ENCODE measurements at regions not wholly inside any gene's neighbourhood (a gene's known extent, or its start where the extent isn't known, plus 50 kb on each side); places are given as distances from the start of the nearest gene placed in this dataset.

DNA sequence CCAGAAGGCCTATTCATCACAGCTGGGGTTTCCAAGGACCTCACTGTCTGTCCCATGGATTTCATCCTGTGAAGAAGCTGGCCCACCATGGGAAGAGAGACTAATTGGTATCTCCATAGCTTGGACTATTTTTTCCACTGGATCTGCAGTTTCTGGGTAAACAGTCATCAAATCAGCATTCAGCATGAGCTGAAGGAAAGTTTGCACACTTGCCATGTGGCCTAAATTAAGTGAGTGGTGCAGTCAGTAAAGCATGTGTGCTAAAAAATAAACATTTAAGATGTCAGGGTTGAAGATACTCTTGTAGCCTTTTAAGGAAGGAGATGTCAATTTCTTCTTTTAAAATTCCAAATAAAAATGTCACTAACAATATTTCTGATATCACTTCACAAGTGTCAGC, 381.1 kb upstream of the ZMIZ1 start:
- H3K36me3 ChIP-seq (ENCODE audit: control insufficient read depth in 2 of 2, extremely low read depth in 1 of 2, insufficient read depth in 1 of 2, low read length in 1 of 2) = no peaks in the 10 kb centered on the region
- Mint-ChIP-seq H3K27ac (no peak overlapping the region), H3K4me1 (no peaks in the 10 kb centered on the region), H3K4me3 (no peak overlapping the region), H3K27me3 (peaks cover 13 to 18% of the 10 kb centered on the region in 2 donors), H3K36me3 (no peaks in the 10 kb centered on the region), H3K9me3 (no peaks in the 10 kb centered on the region)
- no peak overlapping the region for H3K4me3 ChIP-seq (ENCODE audit: control insufficient read depth in 1 of 2, extremely low read depth in 1 of 2, low read length in 1 of 2)
- CTCF ChIA-PET = no interaction called here
- H3K27ac ChIP-seq (ENCODE audit: low read length) = no peak overlapping the region
- POLR2A ChIA-PET = no interaction called here
- ATAC-seq (replicated peaks in 1 of 4) (no peak), DNase-seq (no peak)
- H3K9me3 ChIP-seq = no peaks in the 10 kb centered on the region
- H3K27me3 ChIP-seq (replicated peaks in 1 of 2; ENCODE audit: control insufficient read depth in 2 of 2, extremely low read depth in 1 of 2, insufficient read depth in 2 of 2, low read length in 1 of 2) = peaks cover 0 to 19% of the 10 kb centered on the region in 2 experiments
- H3K4me1 ChIP-seq (ENCODE audit: control insufficient read depth in 1 of 2, extremely low read depth in 1 of 2, insufficient read depth in 2 of 2, low read length in 2 of 2) = no peaks in the 10 kb centered on the region

DNA sequence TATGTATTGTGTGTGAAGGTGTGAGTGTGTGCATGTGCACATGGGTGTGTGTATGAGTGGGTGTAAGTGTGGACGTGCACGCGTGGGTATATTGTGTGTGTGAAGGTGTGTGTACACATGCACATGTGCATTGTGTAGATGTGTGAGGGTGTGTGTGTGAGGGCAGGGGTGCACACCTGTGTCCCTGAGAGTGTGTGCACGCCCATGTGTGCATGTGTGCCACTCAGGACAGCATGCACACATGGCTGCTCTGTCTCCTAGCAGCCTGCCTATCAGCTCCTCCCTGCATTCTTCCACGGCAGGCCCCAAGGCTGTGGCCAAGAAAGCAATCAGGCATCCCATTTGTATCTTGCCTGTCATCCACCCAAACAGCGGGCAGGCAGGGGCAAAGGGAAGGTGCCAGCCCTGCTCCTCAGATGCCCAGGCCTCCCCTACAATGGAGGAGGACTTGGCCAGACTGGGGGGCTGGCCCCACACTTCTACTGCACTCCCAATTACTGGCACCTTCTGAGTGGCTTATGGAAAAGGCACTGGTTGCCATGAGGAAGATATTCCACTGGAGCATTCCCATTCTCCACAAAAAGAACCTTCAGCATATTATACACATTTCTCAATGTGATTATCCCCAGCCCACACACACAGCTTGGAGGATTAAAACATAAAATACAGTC, 380.4 kb upstream of the ZMIZ1 start:
- Histone ChIP-seq H3K4me3 (ENCODE audit: control insufficient read depth in 1 of 2, extremely low read depth in 1 of 2, low read length in 1 of 2) (no peak overlapping the region), H3K36me3 (ENCODE audit: control insufficient read depth in 2 of 2, extremely low read depth in 1 of 2, insufficient read depth in 1 of 2, low read length in 1 of 2) (no peaks in the 10 kb centered on the region), H3K27me3 (replicated peaks in 1 of 2; ENCODE audit: control insufficient read depth in 2 of 2, extremely low read depth in 1 of 2, insufficient read depth in 2 of 2, low read length in 1 of 2) (peaks cover 0 to 15% of the 10 kb centered on the region in 2 experiments), H3K4me1 (ENCODE audit: control insufficient read depth in 1 of 2, extremely low read depth in 1 of 2, insufficient read depth in 2 of 2, low read length in 2 of 2) (no peaks in the 10 kb centered on the region), H3K9me3 (no peaks in the 10 kb centered on the region), H3K27ac (ENCODE audit: low read length) (no peak overlapping the region)
- peaks cover 13 to 16% of the 10 kb centered on the region in 2 donors for H3K27me3 Mint-ChIP-seq
- DNase-seq (no peak), ATAC-seq (replicated peaks in 1 of 4) (no peak)
- WGBS (ENCODE audit: insufficient coverage) = 70% methylated on average over 5 of the region's 6 CpGs
- ChIA-PET CTCF (no interaction called here), POLR2A (no interaction called here)
- no peaks in the 10 kb centered on the region for H3K36me3 Mint-ChIP-seq
- H3K27ac Mint-ChIP-seq = no peak overlapping the region
- H3K4me3 Mint-ChIP-seq = no peak overlapping the region
- H3K4me1 Mint-ChIP-seq = no peaks in the 10 kb centered on the region
- no peaks in the 10 kb centered on the region for H3K9me3 Mint-ChIP-seq

DNA sequence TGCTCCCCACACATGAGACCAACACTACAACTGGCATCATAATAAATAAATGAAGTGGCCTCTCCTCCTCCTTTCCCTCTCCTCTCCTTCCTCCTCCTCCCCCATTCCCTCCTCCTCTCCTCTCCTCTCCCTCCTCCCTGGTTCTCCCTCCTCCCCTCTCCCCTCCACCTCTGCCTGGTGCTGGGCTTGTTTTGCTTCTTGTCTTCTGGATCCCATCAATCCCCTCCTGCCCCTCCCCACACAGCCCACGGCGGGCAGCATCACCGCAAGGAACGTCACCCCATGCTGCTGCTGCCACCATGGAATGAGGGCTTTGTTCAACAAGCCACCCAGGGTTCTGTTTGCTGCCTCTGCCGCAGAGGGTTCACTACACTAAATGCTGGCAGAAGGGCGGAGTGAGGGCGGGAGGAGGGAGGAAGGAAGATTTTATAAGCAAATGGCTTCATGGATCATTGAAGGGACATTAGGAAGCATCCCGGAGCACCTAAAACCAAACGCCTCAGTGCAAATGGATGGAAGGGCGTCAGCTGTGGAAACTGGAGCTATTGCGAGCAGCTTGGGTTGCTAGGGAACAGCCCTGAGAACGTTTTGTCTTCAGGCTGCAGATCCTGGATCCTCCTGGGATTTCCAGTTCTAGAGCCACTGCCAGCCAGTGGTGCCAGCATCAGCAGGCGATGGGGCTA, 379.7 kb upstream of the ZMIZ1 start:
- Mint-ChIP-seq H3K9me3 (no peaks in the 10 kb centered on the region), H3K27ac (no peak overlapping the region), H3K4me1 (no peaks in the 10 kb centered on the region), H3K27me3 (peaks cover 10 to 15% of the 10 kb centered on the region in 2 donors), H3K4me3 (no peak overlapping the region), H3K36me3 (no peaks in the 10 kb centered on the region)
- WGBS (ENCODE audit: insufficient coverage) = 79% methylated on average over 12 of the region's 13 CpGs
- CTCF ChIA-PET = interaction anchor here in 1 of 2 donors (0.6 kb wide), 1 partner anchor 1971 kb away, joined by 3 read pairs; no protein-coding TSS in a partner anchor
- Histone ChIP-seq H3K4me1 (ENCODE audit: control insufficient read depth in 1 of 2, extremely low read depth in 1 of 2, insufficient read depth in 2 of 2, low read length in 2 of 2) (no peaks in the 10 kb centered on the region), H3K36me3 (ENCODE audit: control insufficient read depth in 2 of 2, extremely low read depth in 1 of 2, insufficient read depth in 1 of 2, low read length in 1 of 2) (no peaks in the 10 kb centered on the region), H3K27ac (ENCODE audit: low read length) (no peak overlapping the region), H3K9me3 (no peaks in the 10 kb centered on the region), H3K27me3 (replicated peaks in 1 of 2; ENCODE audit: control insufficient read depth in 2 of 2, extremely low read depth in 1 of 2, insufficient read depth in 2 of 2, low read length in 1 of 2) (peaks cover 0 to 9% of the 10 kb centered on the region in 2 experiments), H3K4me3 (ENCODE audit: control insufficient read depth in 1 of 2, extremely low read depth in 1 of 2, low read length in 1 of 2) (no peak overlapping the region)
- no peak for DNase-seq
- no peak for ATAC-seq (replicated peaks in 1 of 4)
- POLR2A ChIA-PET = no interaction called here

DNA sequence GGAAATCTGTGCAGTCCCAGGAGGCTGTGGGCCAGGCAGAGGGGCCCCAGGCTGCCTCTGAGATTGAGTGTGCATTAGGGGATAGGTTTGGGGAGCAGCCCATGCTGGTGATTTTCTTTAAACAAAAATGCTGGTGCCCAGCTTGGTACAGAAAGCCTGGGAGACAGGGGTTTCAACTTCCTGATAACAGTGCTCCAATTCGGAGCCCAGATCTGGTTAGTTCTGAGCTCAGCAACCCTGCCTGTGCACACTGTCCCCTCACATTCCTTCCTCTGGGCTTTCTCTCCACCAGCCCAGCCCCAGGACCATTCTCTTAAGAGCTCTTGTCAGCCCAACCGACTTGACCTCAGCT, 379.2 kb upstream of the ZMIZ1 start:
- Histone ChIP-seq H3K9me3 (no peaks in the 10 kb centered on the region), H3K27ac (ENCODE audit: low read length) (no peak overlapping the region), H3K36me3 (ENCODE audit: control insufficient read depth in 2 of 2, extremely low read depth in 1 of 2, insufficient read depth in 1 of 2, low read length in 1 of 2) (no peaks in the 10 kb centered on the region), H3K27me3 (replicated peaks in 1 of 2; ENCODE audit: control insufficient read depth in 2 of 2, extremely low read depth in 1 of 2, insufficient read depth in 2 of 2, low read length in 1 of 2) (peaks cover 0 to 9% of the 10 kb centered on the region in 2 experiments), H3K4me1 (ENCODE audit: control insufficient read depth in 1 of 2, extremely low read depth in 1 of 2, insufficient read depth in 2 of 2, low read length in 2 of 2) (no peaks in the 10 kb centered on the region), H3K4me3 (ENCODE audit: control insufficient read depth in 1 of 2, extremely low read depth in 1 of 2, low read length in 1 of 2) (no peak overlapping the region)
- ATAC-seq (replicated peaks in 1 of 4) (no peak), DNase-seq (no peak)
- no peaks in the 10 kb centered on the region for H3K9me3 Mint-ChIP-seq
- ChIA-PET CTCF (interaction anchor here in 1 of 2 donors (0.6 kb wide), 1 partner anchor 1971 kb away, joined by 3 read pairs; no protein-coding TSS in a partner anchor), POLR2A (no interaction called here)
- H3K27me3 Mint-ChIP-seq = peaks cover 9 to 13% of the 10 kb centered on the region in 2 donors
- H3K36me3 Mint-ChIP-seq = no peaks in the 10 kb centered on the region
- no peak overlapping the region for H3K4me3 Mint-ChIP-seq
- H3K4me1 Mint-ChIP-seq = no peaks in the 10 kb centered on the region
- no peak overlapping the region for H3K27ac Mint-ChIP-seq
- 60% methylated on average over 2 of the region's 2 CpGs for WGBS (ENCODE audit: insufficient coverage)

DNA sequence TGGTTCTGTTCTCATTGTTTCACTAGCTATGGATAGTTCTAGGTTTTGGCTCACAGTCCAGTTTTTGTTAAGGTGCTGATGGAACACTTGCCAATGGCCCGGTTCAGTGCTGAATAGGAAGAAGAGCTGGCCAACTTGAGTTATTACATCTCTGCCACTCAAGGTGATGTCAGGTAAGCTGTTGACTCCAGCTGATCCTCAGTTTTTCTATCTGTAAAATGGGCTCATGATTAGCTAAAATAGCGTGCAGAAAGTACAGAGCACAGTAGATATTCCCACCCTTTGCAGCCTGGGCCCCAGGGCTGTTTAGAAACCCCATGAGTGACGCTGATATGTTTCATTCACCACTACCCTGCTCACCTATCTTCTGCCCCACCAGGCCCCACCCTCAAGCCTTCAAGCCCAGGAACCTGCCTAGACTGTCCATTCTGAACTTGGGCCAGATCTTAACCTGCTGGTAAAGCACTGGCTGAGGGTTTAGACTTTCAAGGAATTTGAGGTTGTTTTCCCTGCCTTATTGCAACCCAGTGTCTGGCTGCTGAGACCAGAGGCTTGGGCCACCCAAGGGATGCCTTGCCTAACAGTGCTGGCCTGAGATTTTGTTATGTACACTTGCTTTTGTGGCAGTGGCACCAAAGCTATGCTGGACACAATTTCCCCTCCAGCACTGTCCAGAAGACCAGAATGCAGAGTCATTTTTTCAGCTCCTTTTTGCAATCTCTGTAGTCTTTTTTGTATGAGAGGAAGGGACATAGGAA, 378.2 kb upstream of the ZMIZ1 start:
- Histone ChIP-seq H3K36me3 (ENCODE audit: control insufficient read depth in 2 of 2, extremely low read depth in 1 of 2, insufficient read depth in 1 of 2, low read length in 1 of 2) (no peaks in the 10 kb centered on the region), H3K9me3 (no peaks in the 10 kb centered on the region), H3K4me3 (ENCODE audit: control insufficient read depth in 1 of 2, extremely low read depth in 1 of 2, low read length in 1 of 2) (no peak overlapping the region), H3K27me3 (replicated peaks in 1 of 2; ENCODE audit: control insufficient read depth in 2 of 2, extremely low read depth in 1 of 2, insufficient read depth in 2 of 2, low read length in 1 of 2) (peaks cover 0 to 5% of the 10 kb centered on the region in 2 experiments), H3K27ac (ENCODE audit: low read length) (no peak overlapping the region), H3K4me1 (ENCODE audit: control insufficient read depth in 1 of 2, extremely low read depth in 1 of 2, insufficient read depth in 2 of 2, low read length in 2 of 2) (no peaks in the 10 kb centered on the region)
- H3K9me3 Mint-ChIP-seq = no peaks in the 10 kb centered on the region
- POLR2A ChIA-PET = no interaction called here
- CTCF ChIA-PET = no interaction called here
- ATAC-seq (replicated peaks in 1 of 4) = no peak
- DNase-seq = no peak
- no peaks in the 10 kb centered on the region for H3K4me1 Mint-ChIP-seq
- WGBS (ENCODE audit: insufficient coverage) = 89% methylated on average over 2 of the region's 3 CpGs
- H3K36me3 Mint-ChIP-seq = no peaks in the 10 kb centered on the region
- no peak overlapping the region for H3K27ac Mint-ChIP-seq
- H3K4me3 Mint-ChIP-seq = no peak overlapping the region
- peaks cover 4 to 9% of the 10 kb centered on the region in 2 donors for H3K27me3 Mint-ChIP-seq

DNA sequence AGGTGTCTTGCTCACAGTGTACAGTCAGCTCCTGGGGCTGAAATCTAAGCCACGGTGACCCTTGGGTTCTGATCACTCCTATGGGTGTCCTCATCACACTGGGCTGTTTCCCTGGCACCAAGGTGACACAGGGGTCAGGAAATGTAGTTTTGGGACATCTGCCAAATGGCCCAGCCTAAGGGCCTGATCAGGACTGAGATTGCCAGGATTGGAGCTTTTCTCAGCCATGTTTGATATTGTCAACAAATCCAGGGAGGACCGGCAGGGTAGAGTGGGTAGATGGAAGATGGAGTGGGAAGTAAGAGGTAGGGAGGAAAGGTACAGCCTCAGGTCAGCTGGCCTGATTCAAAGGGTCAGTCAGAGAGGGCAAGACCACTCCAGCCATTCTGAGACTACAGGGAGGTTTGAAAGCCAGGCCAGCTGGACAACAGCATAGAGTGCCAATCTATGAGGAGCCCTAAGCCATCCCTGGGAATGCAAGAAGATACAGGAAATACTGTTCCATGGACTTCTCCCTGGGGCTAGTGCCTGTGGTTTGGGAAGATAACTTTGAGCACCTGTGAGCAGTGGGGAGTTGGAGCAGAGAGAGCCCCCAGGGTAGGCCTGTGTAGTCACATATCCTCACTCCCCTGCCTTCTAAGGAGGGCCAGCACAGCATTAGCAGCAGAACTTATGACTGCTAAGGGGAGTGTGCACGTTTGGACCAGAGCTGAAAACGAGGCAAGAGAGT, 377.3 kb upstream of the ZMIZ1 start:
- H3K27ac ChIP-seq (ENCODE audit: low read length) = no peak overlapping the region

More for the DNA sequence above, 377.3 kb upstream of the ZMIZ1 start:
- no peak for DNase-seq
- no peaks in the 10 kb centered on the region for H3K4me1 Mint-ChIP-seq
- Histone ChIP-seq H3K27me3 (replicated peaks in 1 of 2; ENCODE audit: control insufficient read depth in 2 of 2, extremely low read depth in 1 of 2, insufficient read depth in 2 of 2, low read length in 1 of 2) (peaks cover 0 to 9% of the 10 kb centered on the region in 2 experiments), H3K9me3 (no peaks in the 10 kb centered on the region), H3K36me3 (ENCODE audit: control insufficient read depth in 2 of 2, extremely low read depth in 1 of 2, insufficient read depth in 1 of 2, low read length in 1 of 2) (no peaks in the 10 kb centered on the region), H3K4me1 (ENCODE audit: control insufficient read depth in 1 of 2, extremely low read depth in 1 of 2, insufficient read depth in 2 of 2, low read length in 2 of 2) (no peaks in the 10 kb centered on the region), H3K4me3 (ENCODE audit: control insufficient read depth in 1 of 2, extremely low read depth in 1 of 2, low read length in 1 of 2) (no peak overlapping the region)
- 72% methylated on average over 3 of the region's 4 CpGs for WGBS (ENCODE audit: insufficient coverage)
- H3K9me3 Mint-ChIP-seq = no peaks in the 10 kb centered on the region
- no peaks in the 10 kb centered on the region for H3K36me3 Mint-ChIP-seq
- ChIA-PET CTCF (no interaction called here), POLR2A (no interaction called here)
- ATAC-seq (replicated peaks in 1 of 4) = no peak
- H3K4me3 Mint-ChIP-seq = no peak overlapping the region
- peaks cover 4 to 9% of the 10 kb centered on the region in 2 donors for H3K27me3 Mint-ChIP-seq
- H3K27ac Mint-ChIP-seq = no peak overlapping the region

Measured in T-cell (primary cell).